ENCODE measurements at regions not wholly inside any gene's neighbourhood (a gene's known extent, or its start where the extent isn't known, plus 50 kb on each side); places are given as distances from the start of the nearest gene placed in this dataset.

- WGBS: 87% methylated on average over 3 of the region's 3 CpGs
- no peaks in the 10 kb centered on the region for H3K36me3 ChIP-seq (ENCODE audit: insufficient read depth)
- no peak overlapping the region for H3K4me3 ChIP-seq (ENCODE audit: low read depth, low read length)
- no peak for DNase-seq (ENCODE audit: extremely low spot score)
- H3K4me1 ChIP-seq (ENCODE audit: insufficient read depth): no peaks in the 10 kb centered on the region
- no peak overlapping the region for H3K27ac ChIP-seq (ENCODE audit: low read depth)
Measured at GRCh38 chr4:20333141-20333715, 81.5 kb downstream of the SLIT2 start.

DNA sequence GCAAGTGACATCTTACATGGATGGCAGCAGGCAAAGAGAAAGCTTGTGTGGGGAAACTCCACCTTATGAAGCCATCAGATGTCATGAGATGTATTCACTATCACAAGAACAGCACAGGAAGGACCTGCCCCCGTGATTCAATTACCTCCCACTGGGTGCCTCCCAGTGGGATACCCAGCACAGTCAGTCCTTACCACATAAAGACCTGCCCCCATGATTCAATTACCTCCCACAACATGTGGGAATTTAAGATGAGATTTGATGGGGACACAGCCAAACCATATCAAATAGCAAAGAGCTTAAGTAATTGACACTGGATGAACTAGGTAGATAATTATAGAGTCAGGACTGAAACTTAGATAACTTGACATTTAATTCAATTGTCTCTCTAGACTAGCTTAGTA, 85.6 kb downstream of the SLIT2 start:
- WGBS: 71% methylated on average over 1 of the region's 1 CpG
- Histone ChIP-seq H3K36me3 (ENCODE audit: insufficient read depth) (no peaks in the 10 kb centered on the region), H3K27ac (ENCODE audit: low read depth) (no peak overlapping the region), H3K4me1 (ENCODE audit: insufficient read depth) (no peaks in the 10 kb centered on the region), H3K4me3 (ENCODE audit: low read depth, low read length) (no peak overlapping the region)
- no peak for DNase-seq (ENCODE audit: extremely low spot score)

DNA sequence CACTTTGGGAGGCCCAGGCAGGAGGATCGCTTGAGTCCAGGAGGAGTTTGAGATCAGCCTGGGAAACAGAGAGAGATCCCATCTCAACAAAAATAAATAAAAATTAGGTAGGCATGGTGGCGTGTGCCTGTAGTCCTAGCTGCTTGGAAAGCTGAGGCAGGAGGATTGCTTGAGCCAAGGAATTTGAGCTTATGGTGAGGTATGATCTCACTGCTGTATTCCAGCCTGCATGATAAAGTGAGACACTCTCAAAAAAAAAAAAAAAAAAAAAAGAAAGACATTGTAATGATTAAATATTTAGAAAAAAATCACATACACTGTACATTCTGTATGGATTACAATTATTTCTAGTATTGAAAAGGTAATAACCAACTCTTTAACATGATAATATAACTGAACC, 87.1 kb downstream of the SLIT2 start:
- Histone ChIP-seq H3K36me3 (ENCODE audit: insufficient read depth) (no peaks in the 10 kb centered on the region), H3K27ac (ENCODE audit: low read depth) (no peak overlapping the region), H3K4me3 (ENCODE audit: low read depth, low read length) (no peak overlapping the region), H3K4me1 (ENCODE audit: insufficient read depth) (no peaks in the 10 kb centered on the region)
- WGBS: 91% methylated on average over 2 of the region's 2 CpGs
- no peak for DNase-seq (ENCODE audit: extremely low spot score)

- Histone ChIP-seq H3K4me1 (ENCODE audit: insufficient read depth) (no peaks in the 10 kb centered on the region), H3K36me3 (ENCODE audit: insufficient read depth) (peaks cover 1% of the 10 kb centered on the region), H3K4me3 (ENCODE audit: low read depth, low read length) (no peak overlapping the region), H3K27ac (ENCODE audit: low read depth) (no peak overlapping the region)
- no peak for DNase-seq (ENCODE audit: extremely low spot score)
- 84% methylated on average over 5 of the region's 5 CpGs for WGBS
Measured at GRCh38 chr4:20341134-20341738, 89.5 kb downstream of the SLIT2 start.

GRCh38 chr4:20347531-20347930, 95.8 kb downstream of the SLIT2 start:
- Histone ChIP-seq H3K36me3 (ENCODE audit: insufficient read depth) (peaks cover 1% of the 10 kb centered on the region), H3K4me1 (ENCODE audit: insufficient read depth) (no peaks in the 10 kb centered on the region), H3K27ac (ENCODE audit: low read depth) (no peak overlapping the region), H3K4me3 (ENCODE audit: low read depth, low read length) (no peak overlapping the region)
- WGBS: 82% methylated on average over 2 of the region's 2 CpGs
- no peak for DNase-seq (ENCODE audit: extremely low spot score)

DNA sequence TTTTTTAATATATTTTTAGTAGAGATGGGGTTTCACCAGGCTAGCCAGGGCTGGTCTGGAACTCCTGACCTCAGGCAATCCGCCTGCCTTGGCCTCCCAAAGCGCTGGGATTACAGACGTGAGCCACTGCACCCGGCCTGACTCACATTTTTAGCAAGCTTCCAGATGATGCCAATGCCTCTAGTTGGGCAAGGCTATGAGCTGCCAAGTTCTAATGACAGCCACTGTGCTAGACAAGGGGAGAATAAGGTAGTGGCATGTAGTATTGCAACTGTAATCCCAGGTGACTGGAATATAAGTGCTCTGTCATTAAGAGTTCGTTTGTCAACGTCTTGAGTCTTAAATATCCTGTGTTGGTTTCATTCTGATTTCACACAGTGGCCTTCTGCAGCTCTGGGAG, 96.7 kb downstream of the SLIT2 start:
- WGBS: 79% methylated on average over 6 of the region's 6 CpGs
- no peaks in the 10 kb centered on the region for H3K4me1 ChIP-seq (ENCODE audit: insufficient read depth)
- no peak for DNase-seq (ENCODE audit: extremely low spot score)
- no peak overlapping the region for H3K4me3 ChIP-seq (ENCODE audit: low read depth, low read length)
- no peak overlapping the region for H3K27ac ChIP-seq (ENCODE audit: low read depth)
- H3K36me3 ChIP-seq (ENCODE audit: insufficient read depth): peaks cover 1% of the 10 kb centered on the region

- DNase-seq (ENCODE audit: extremely low spot score): no peak
- H3K27ac ChIP-seq (ENCODE audit: low read depth): no peak overlapping the region
- WGBS: 79% methylated on average over 2 of the region's 2 CpGs
- no peaks in the 10 kb centered on the region for H3K36me3 ChIP-seq (ENCODE audit: insufficient read depth)
- H3K4me3 ChIP-seq (ENCODE audit: low read depth, low read length): no peak overlapping the region
- H3K4me1 ChIP-seq (ENCODE audit: insufficient read depth): no peaks in the 10 kb centered on the region
Measured at GRCh38 chr4:20351360-20352162, 99.9 kb downstream of the SLIT2 start.

GRCh38 chr4:20352163-20352431, 100.4 kb downstream of the SLIT2 start:
- no peaks in the 10 kb centered on the region for H3K4me1 ChIP-seq (ENCODE audit: insufficient read depth)
- no peaks in the 10 kb centered on the region for H3K36me3 ChIP-seq (ENCODE audit: insufficient read depth)
- no peak overlapping the region for H3K4me3 ChIP-seq (ENCODE audit: low read depth, low read length)
- 71% methylated on average over 1 of the region's 1 CpG for WGBS
- H3K27ac ChIP-seq (ENCODE audit: low read depth): no peak overlapping the region
- no peak for DNase-seq (ENCODE audit: extremely low spot score)

- 77% methylated on average over 2 of the region's 2 CpGs for WGBS
- Histone ChIP-seq H3K4me1 (ENCODE audit: insufficient read depth) (no peaks in the 10 kb centered on the region), H3K36me3 (ENCODE audit: insufficient read depth) (no peaks in the 10 kb centered on the region), H3K4me3 (ENCODE audit: low read depth, low read length) (no peak overlapping the region), H3K27ac (ENCODE audit: low read depth) (no peak overlapping the region)
- no peak for DNase-seq (ENCODE audit: extremely low spot score)
Measured at GRCh38 chr4:20353646-20354045, 101.9 kb downstream of the SLIT2 start.

DNA sequence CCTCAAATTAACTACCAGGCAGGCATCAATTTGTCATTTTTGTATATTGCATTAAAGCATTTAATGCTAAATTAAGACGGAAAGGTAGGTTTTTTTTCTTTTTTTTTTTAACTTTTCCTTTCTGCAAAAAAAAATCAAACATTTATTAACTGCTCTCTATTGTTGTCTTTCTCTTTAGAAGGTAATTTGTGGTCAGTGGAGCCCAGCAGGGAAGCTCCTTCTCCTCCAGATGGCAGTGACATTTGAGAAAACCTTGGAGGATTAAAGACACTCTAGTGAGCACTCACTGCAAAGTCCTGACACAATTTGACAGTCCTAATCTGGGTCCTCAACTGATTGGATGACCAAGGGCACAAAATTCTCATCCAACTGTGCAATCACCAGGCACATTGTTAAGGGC, 102.4 kb downstream of the SLIT2 start:
- no peaks in the 10 kb centered on the region for H3K36me3 ChIP-seq (ENCODE audit: insufficient read depth)
- no peak overlapping the region for H3K4me3 ChIP-seq (ENCODE audit: low read depth, low read length)
- H3K4me1 ChIP-seq (ENCODE audit: insufficient read depth): no peaks in the 10 kb centered on the region
- 81% methylated on average over 1 of the region's 1 CpG for WGBS
- no peak overlapping the region for H3K27ac ChIP-seq (ENCODE audit: low read depth)
- DNase-seq (ENCODE audit: extremely low spot score): no peak

- Histone ChIP-seq H3K4me1 (ENCODE audit: insufficient read depth) (no peaks in the 10 kb centered on the region), H3K36me3 (ENCODE audit: insufficient read depth) (no peaks in the 10 kb centered on the region), H3K4me3 (ENCODE audit: low read depth, low read length) (no peak overlapping the region), H3K27ac (ENCODE audit: low read depth) (no peak overlapping the region)
- WGBS: 28% methylated on average over 3 of the region's 3 CpGs
- no peak for DNase-seq (ENCODE audit: extremely low spot score)
Measured at GRCh38 chr4:20356565-20356964, 104.9 kb downstream of the SLIT2 start.

DNA sequence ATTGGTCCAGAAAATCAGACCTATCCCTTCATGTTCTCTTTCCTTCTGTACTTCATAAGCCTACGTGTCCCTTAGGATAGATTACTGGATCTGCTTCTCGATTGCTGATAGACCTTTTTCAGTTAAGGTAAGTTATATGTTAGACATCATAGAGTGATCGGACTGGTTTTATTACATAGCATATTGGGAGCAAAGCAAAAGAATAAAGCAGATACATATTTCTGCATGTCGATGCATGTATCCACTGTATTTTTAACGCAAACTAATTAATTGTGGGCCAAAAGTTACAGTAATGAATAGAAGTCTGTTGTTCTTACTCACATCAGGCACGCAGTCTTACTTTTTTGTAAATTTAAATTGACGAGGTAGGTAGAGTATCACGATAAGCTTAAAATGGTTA, 106.4 kb downstream of the SLIT2 start:
- Histone ChIP-seq H3K4me1 (ENCODE audit: insufficient read depth) (no peaks in the 10 kb centered on the region), H3K4me3 (ENCODE audit: low read depth, low read length) (no peak overlapping the region), H3K27ac (ENCODE audit: low read depth) (no peak overlapping the region), H3K36me3 (ENCODE audit: insufficient read depth) (no peaks in the 10 kb centered on the region)
- 97% methylated on average over 8 of the region's 8 CpGs for WGBS
- DNase-seq (ENCODE audit: extremely low spot score): no peak

DNA sequence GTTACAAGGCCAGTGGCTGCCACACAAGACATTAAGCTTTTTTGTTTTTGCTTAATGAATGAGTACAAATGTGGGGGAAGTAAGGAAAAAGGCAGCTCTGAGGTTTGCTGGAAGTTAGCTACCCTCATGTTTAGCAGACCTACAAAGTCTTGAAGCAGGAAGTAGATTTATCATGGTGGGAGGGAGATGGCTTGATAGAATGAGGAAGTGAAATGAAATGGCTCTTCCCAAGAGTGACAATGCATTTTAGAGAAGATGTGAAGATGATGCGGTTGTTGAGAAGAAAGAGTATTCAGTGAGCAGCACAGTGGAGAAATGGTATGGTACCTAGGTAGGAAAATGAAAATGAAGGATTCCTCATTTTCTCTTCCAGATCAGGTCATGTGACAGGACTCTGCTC, 108.0 kb downstream of the SLIT2 start:
- no peak for DNase-seq (ENCODE audit: extremely low spot score)
- Histone ChIP-seq H3K27ac (ENCODE audit: low read depth) (no peak overlapping the region), H3K4me1 (ENCODE audit: insufficient read depth) (no peaks in the 10 kb centered on the region), H3K4me3 (ENCODE audit: low read depth, low read length) (no peak overlapping the region), H3K36me3 (ENCODE audit: insufficient read depth) (no peaks in the 10 kb centered on the region)
- 97% methylated on average over 1 of the region's 1 CpG for WGBS

GRCh38 chr4:20362148-20362547, 110.4 kb downstream of the SLIT2 start:
- Histone ChIP-seq H3K36me3 (ENCODE audit: insufficient read depth) (no peaks in the 10 kb centered on the region), H3K27ac (ENCODE audit: low read depth) (no peak overlapping the region), H3K4me1 (ENCODE audit: insufficient read depth) (no peaks in the 10 kb centered on the region), H3K4me3 (ENCODE audit: low read depth, low read length) (no peak overlapping the region)
- WGBS: 96% methylated on average over 3 of the region's 3 CpGs
- no peak for DNase-seq (ENCODE audit: extremely low spot score)
